HuH-7 (cell line): ENCODE measurements at regions not wholly inside any gene's neighbourhood (a gene's known extent, or its start where the extent isn't known, plus 50 kb on each side); places are given as distances from the start of the nearest gene placed in this dataset.
"Not testable (repeated sequence)": the region's sequence is repeated elsewhere in the genome, so short reads cannot be mapped to it uniquely, and the experiment has no call there.

Experiments
- DNase-seq: peaks from one replicate; pipeline ENCODE4 v3.0.0; 2011; ENCODE audit warnings: low spot score

- no peak for DNase-seq
Measured at GRCh38 chr13:85204668-85205344, 594.4 kb downstream of the SLITRK6 start.

GRCh38 chr13:85197431-85197830, 601.8 kb downstream of the SLITRK6 start:
- no peak for DNase-seq

GRCh38 chr13:85194482-85194881, 604.7 kb downstream of the SLITRK6 start:
- no peak for DNase-seq

GRCh38 chr13:85191996-85192718, 607.1 kb downstream of the SLITRK6 start:
- DNase-seq: no peak

- DNase-seq: no peak
Measured at GRCh38 chr13:85186356-85187045, 612.7 kb downstream of the SLITRK6 start.

GRCh38 chr13:85174291-85174690, 624.9 kb downstream of the SLITRK6 start:
- DNase-seq: no peak

GRCh38 chr13:85170372-85170771, 628.8 kb downstream of the SLITRK6 start:
- no peak for DNase-seq

- no peak for DNase-seq
Measured at GRCh38 chr13:85166891-85167290, 632.3 kb downstream of the SLITRK6 start.

- DNase-seq: no peak
Measured at GRCh38 chr13:85163063-85163462, 636.2 kb downstream of the SLITRK6 start.

GRCh38 chr13:85148009-85148408, 651.2 kb downstream of the SLITRK6 start:
- no peak for DNase-seq

GRCh38 chr13:85142351-85142927, 656.8 kb downstream of the SLITRK6 start:
- no peak for DNase-seq

- DNase-seq: no peak
Measured at GRCh38 chr13:85141401-85141800, 657.8 kb downstream of the SLITRK6 start.

GRCh38 chr13:85140192-85140591, 659.0 kb downstream of the SLITRK6 start:
- no peak for DNase-seq

- no peak for DNase-seq
Measured at GRCh38 chr13:85137516-85137915, 661.7 kb downstream of the SLITRK6 start.

GRCh38 chr13:85132986-85133385, 666.2 kb downstream of the SLITRK6 start:
- DNase-seq: no peak

- DNase-seq: not testable (repeated sequence)
Measured at GRCh38 chr13:85123501-85123900, 675.7 kb downstream of the SLITRK6 start.

GRCh38 chr13:85108356-85108755, 690.9 kb downstream of the SLITRK6 start:
- no peak for DNase-seq

GRCh38 chr13:85099245-85099644, 700.0 kb downstream of the SLITRK6 start:
- DNase-seq: no peak

GRCh38 chr13:85095418-85096272, 703.6 kb downstream of the SLITRK6 start:
- DNase-seq: no peak

GRCh38 chr13:85093808-85094207, 705.4 kb downstream of the SLITRK6 start:
- no peak for DNase-seq

- no peak for DNase-seq
Measured at GRCh38 chr13:85091631-85092234, 707.5 kb downstream of the SLITRK6 start.
